Neural cell (in vitro differentiated cells): ENCODE measurements at regions not wholly inside any gene's neighbourhood (a gene's known extent, or its start where the extent isn't known, plus 50 kb on each side); places are given as distances from the start of the nearest gene placed in this dataset.

ENCODE experiments used
- H2AFZ ChIP-seq: fragments of 200-600, 300-800 bp; sonication (generic), shearing (Covaris generic); 2 replicates; pipeline ENCODE4 v1.6.0; 2014; ENCODE audit warnings: low read depth, mild to moderate bottlenecking, antibody characterized with exemption, low read length, moderate library complexity
- H3F3A ChIP-seq: fragments of 200-600 bp; shearing (Covaris generic); 2 replicates; pipeline ENCODE4 v1.6.1; 2016; ENCODE audit warnings: mild to moderate bottlenecking, moderate library complexity, mixed read lengths, antibody characterized with exemption, low read length; ENCODE audit not compliant: insufficient read depth, poor library complexity, severe bottlenecking
- H3K27ac ChIP-seq: fragments of 200-600, 300-800 bp; sonication (generic), shearing (Covaris generic); 2 replicates; pipeline ENCODE4 v1.5.1; 2014; ENCODE audit warnings: mild to moderate bottlenecking, low read length, moderate library complexity
- H3K27me3 ChIP-seq: fragments of 300-800, 200-600 bp; sonication (generic), shearing (Covaris generic); 2 replicates; pipeline ENCODE4 v1.6.0; 2014; ENCODE audit warnings: mild to moderate bottlenecking, low read depth, low read length, moderate library complexity; ENCODE audit not compliant: insufficient read depth
- H3K36me3 ChIP-seq: fragments of 300-800, 200-600 bp; sonication (generic), shearing (Covaris generic); 2 replicates; pipeline ENCODE4 v1.5.1; 2014; ENCODE audit warnings: mild to moderate bottlenecking, antibody characterized with exemption, low read length, moderate library complexity; ENCODE audit not compliant: insufficient read depth
- H3K4me2 ChIP-seq: fragments of 300-800, 200-600 bp; sonication (generic), shearing (Covaris generic); 2 replicates; pipeline ENCODE4 v1.6.0; 2014; ENCODE audit warnings: mild to moderate bottlenecking, low read length
- H3K4me3 ChIP-seq: fragments of 300-800, 200-600 bp; sonication (generic), shearing (Covaris generic); 2 replicates; pipeline ENCODE4 v1.5.1; 2014; ENCODE audit warnings: mild to moderate bottlenecking, low read length, moderate library complexity
- H3K79me2 ChIP-seq: fragments of 200-600 bp; shearing (Covaris generic); replicated peaks from 2 replicates; pipeline ENCODE4 v1.6.0; 2014; ENCODE audit warnings: mild to moderate bottlenecking, low read length, moderate library complexity; ENCODE audit not compliant: insufficient read depth
- H3K9ac ChIP-seq: fragments of 300-800, 200-600 bp; sonication (generic), shearing (Covaris generic); 2 replicates; pipeline ENCODE4 v1.6.1; 2016; ENCODE audit warnings: mild to moderate bottlenecking, low read length, mixed read lengths
- H3K9me2 ChIP-seq: fragments of 200-600 bp; shearing (Covaris generic); 2 replicates; pipeline ENCODE4 v1.6.1; 2016; ENCODE audit warnings: mild to moderate bottlenecking, low read length, mixed read lengths; ENCODE audit not compliant: insufficient read depth
- H3K9me3 ChIP-seq: fragments of 200-600, 300-800 bp; sonication (generic), shearing (Covaris generic); 2 replicates; pipeline ENCODE4 v1.6.1; 2016; ENCODE audit warnings: mild to moderate bottlenecking, mixed run types, low read length, moderate library complexity, mixed read lengths
- H4K20me1 ChIP-seq: fragments of 200-600 bp; shearing (Covaris generic); 2 replicates; pipeline ENCODE4 v1.6.1; 2016; ENCODE audit warnings: mild to moderate bottlenecking, mixed run types; ENCODE audit not compliant: insufficient read depth
- CTCF ChIP-seq: fragments of 450-650 bp; IDR thresholded peaks from 2 replicates; pipeline ENCODE4 v1.5.1; 2014; ENCODE audit warnings: antibody characterized with exemption, mild to moderate bottlenecking, moderate library complexity; ENCODE audit not compliant: poor library complexity, severe bottlenecking
- EP300 ChIP-seq: fragments of 450-650 bp; conservative IDR thresholded peaks from 2 replicates; pipeline ENCODE4 v1.6.1; 2014; ENCODE audit warnings: antibody characterized with exemption, mild to moderate bottlenecking, moderate library complexity; ENCODE audit not compliant: poor library complexity, severe bottlenecking
- EZH2 ChIP-seq: fragments of 200-600, 300-800 bp; shearing (Covaris generic), sonication (generic); IDR thresholded peaks from 2 replicates; pipeline ENCODE4 v1.6.1; 2014; ENCODE audit warnings: antibody characterized with exemption, low read length, borderline replicate concordance, mild to moderate bottlenecking; ENCODE audit not compliant: insufficient read depth, poor library complexity, severe bottlenecking
- MXI1 ChIP-seq: fragments of 450-650 bp; conservative IDR thresholded peaks from 2 replicates; pipeline ENCODE4 v1.6.1; 2014; ENCODE audit warnings: antibody characterized with exemption, mild to moderate bottlenecking; ENCODE audit not compliant: poor library complexity, severe bottlenecking
- POLR2AphosphoS5 ChIP-seq: IDR thresholded peaks from 2 replicates; pipeline ENCODE4 v1.6.1; 2012
- RAD21 ChIP-seq: fragments of 450-650 bp; conservative IDR thresholded peaks from 2 replicates; pipeline ENCODE4 v1.6.1; 2014; ENCODE audit warnings: antibody characterized with exemption, mild to moderate bottlenecking, moderate library complexity
- SMC3 ChIP-seq: fragments of 450-650 bp; conservative IDR thresholded peaks from 2 replicates; pipeline ENCODE4 v1.6.1; 2014; ENCODE audit warnings: antibody characterized with exemption, mild to moderate bottlenecking, moderate library complexity; ENCODE audit not compliant: poor library complexity
- TAF1 ChIP-seq: IDR thresholded peaks from 2 replicates; pipeline ENCODE4 v1.6.1; 2012; ENCODE audit warnings: low read depth
- TF ChIP-seq, protein P1 (sequence below): IDR thresholded peaks from 2 replicates; pipeline ENCODE4 v1.6.1; 2012; ENCODE audit warnings: borderline replicate concordance

GRCh38 chr2:144159240-144159639 lies 360.7 kb downstream of the ZEB2 start:
- H3K27ac ChIP-seq = no peak overlapping the region
- no peaks in the 10 kb centered on the region for H3K9me2 ChIP-seq
- H3K27me3 ChIP-seq = no peaks in the 10 kb centered on the region
- H3K9ac ChIP-seq = no peak overlapping the region
- H3F3A ChIP-seq = no peaks in the 10 kb centered on the region
- no peaks in the 10 kb centered on the region for H3K36me3 ChIP-seq
- TF ChIP-seq EZH2 (no peak), SMC3 (no peak), TAF1 (no peak), EP300 (no peak), CTCF (no peak), MXI1 (no peak), RAD21 (no peak), POLR2AphosphoS5 (no peak)
- TF ChIP-seq, protein P1, sequence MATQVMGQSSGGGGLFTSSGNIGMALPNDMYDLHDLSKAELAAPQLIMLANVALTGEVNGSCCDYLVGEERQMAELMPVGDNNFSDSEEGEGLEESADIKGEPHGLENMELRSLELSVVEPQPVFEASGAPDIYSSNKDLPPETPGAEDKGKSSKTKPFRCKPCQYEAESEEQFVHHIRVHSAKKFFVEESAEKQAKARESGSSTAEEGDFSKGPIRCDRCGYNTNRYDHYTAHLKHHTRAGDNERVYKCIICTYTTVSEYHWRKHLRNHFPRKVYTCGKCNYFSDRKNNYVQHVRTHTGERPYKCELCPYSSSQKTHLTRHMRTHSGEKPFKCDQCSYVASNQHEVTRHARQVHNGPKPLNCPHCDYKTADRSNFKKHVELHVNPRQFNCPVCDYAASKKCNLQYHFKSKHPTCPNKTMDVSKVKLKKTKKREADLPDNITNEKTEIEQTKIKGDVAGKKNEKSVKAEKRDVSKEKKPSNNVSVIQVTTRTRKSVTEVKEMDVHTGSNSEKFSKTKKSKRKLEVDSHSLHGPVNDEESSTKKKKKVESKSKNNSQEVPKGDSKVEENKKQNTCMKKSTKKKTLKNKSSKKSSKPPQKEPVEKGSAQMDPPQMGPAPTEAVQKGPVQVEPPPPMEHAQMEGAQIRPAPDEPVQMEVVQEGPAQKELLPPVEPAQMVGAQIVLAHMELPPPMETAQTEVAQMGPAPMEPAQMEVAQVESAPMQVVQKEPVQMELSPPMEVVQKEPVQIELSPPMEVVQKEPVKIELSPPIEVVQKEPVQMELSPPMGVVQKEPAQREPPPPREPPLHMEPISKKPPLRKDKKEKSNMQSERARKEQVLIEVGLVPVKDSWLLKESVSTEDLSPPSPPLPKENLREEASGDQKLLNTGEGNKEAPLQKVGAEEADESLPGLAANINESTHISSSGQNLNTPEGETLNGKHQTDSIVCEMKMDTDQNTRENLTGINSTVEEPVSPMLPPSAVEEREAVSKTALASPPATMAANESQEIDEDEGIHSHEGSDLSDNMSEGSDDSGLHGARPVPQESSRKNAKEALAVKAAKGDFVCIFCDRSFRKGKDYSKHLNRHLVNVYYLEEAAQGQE = no peak
- no peak overlapping the region for H3K4me2 ChIP-seq
- no peaks in the 10 kb centered on the region for H3K9me3 ChIP-seq
- no peak overlapping the region for H2AFZ ChIP-seq
- H3K4me3 ChIP-seq = no peak overlapping the region
- no peaks in the 10 kb centered on the region for H4K20me1 ChIP-seq
- no peaks in the 10 kb centered on the region for H3K79me2 ChIP-seq

- Histone ChIP-seq H3K4me2 (no peak overlapping the region), H3K79me2 (no peaks in the 10 kb centered on the region), H3F3A (no peaks in the 10 kb centered on the region), H3K9ac (no peak overlapping the region), H3K36me3 (no peaks in the 10 kb centered on the region), H3K27me3 (no peaks in the 10 kb centered on the region), H2AFZ (no peak overlapping the region), H3K9me3 (no peaks in the 10 kb centered on the region), H4K20me1 (no peaks in the 10 kb centered on the region), H3K4me3 (no peak overlapping the region), H3K27ac (no peak overlapping the region), H3K9me2 (no peaks in the 10 kb centered on the region)
- TF ChIP-seq RAD21 (no peak), POLR2AphosphoS5 (no peak), MXI1 (no peak), TAF1 (no peak), EP300 (no peak)
These were observed 361.8 kb downstream of the ZEB2 start for GRCh38 chr2:144158096-144158495.
